HG03460 (cell line): ENCODE measurements at regions not wholly inside any gene's neighbourhood (a gene's known extent, or its start where the extent isn't known, plus 50 kb on each side); places are given as distances from the start of the nearest gene placed in this dataset.

Source experiments
- ATAC-seq: cut with Tn5 transposase; IDR thresholded peaks from one replicate; pipeline ENCODE4 v1.9.1; 2021; ENCODE audit not compliant: unreplicated experiment

GRCh38 chr6:169937389-169938261, 186.2 kb downstream of the ERMARD start:
- no peak for ATAC-seq

GRCh38 chr6:169936355-169936975, 185.0 kb downstream of the ERMARD start:
- ATAC-seq, result no peak

DNA sequence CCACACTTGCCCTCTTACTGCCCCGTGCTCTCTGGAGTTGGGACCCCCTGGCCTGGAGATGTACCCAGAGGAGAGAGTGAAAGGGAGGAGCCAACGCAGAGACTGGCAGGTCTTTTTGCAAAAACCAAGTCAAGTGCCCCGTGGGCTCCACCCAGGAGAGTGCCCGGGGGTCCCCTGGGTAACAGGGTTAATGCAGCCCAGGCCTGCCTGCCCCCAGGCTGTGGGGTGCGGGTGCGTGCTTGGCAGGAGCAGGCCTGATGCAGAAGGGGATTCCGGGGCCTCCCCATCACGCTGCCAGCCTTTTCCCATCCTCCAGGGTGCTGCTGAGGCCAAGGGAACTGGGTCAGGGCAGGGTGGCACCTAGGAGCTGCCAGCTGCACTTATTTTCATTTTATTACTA, 184.4 kb downstream of the ERMARD start:
- ATAC-seq, result no peak

GRCh38 chr6:169935348-169935718, 183.9 kb downstream of the ERMARD start:
- no peak for ATAC-seq

- ATAC-seq, result no peak
These were observed 183.4 kb downstream of the ERMARD start for GRCh38 chr6:169934699-169935347.

GRCh38 chr6:169933839-169934698, 182.6 kb downstream of the ERMARD start:
- no peak for ATAC-seq

- ATAC-seq, result no peak
These were observed 181.9 kb downstream of the ERMARD start for GRCh38 chr6:169933251-169933821.

- no peak for ATAC-seq
These were observed 181.1 kb downstream of the ERMARD start for GRCh38 chr6:169932491-169932890.

DNA sequence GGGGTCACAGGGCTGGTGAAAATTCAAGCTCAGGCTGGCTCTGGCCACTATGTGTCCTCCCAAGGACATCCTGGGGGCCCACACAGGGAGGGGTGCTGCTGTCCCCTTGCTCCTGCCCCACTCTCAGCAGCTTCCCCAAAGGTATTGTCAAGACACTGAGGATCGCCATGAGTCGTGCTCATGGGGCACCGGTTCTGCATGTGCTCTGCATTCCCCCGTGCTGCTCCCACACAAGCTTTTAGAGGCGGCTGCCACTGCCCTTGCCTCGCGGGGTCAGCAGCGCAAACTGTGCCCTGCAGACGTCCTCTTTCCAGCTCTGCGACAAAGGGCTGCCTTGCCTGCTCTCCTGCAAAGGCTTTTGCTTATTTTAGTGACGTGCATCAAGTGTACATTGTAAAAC, 179.8 kb downstream of the ERMARD start:
- ATAC-seq, result no peak

DNA sequence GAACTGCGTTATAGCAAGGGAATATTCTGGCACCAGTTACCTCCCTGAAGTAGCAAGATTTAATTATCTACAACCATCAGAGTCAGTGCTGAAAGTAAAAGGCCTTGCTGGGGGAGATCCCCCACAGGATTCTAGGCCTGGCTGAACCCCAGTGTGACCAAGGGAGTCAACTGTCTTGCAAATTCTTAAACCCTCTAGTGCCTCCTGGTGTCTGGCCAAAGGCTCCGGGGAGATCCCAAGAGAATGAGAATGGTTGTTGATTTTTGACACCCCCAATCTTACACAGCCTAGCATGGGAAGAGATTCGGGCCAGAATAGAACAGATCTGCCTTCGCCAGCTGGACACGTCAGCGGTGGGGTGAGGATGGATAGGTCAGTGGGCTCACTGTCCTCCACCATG, 179.4 kb downstream of the ERMARD start:
- no peak for ATAC-seq

DNA sequence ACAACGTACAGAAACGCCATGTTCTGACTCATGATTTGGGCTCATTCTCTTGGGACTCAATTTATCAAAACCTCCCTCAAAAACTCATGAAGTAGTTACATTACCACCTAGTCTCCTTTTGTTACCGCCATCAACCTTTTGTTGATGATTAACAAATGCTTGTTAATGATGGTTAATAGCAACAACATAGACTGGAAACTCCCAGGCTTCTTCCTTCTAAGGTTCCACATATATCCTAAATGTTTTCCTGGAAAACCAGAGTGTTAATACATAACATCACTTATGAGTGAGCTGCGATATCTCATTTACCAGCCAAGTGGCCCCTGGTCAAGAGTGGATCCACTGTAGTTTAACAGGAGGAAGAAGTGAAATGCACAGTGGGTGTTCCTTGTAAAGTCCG, 176.3 kb downstream of the ERMARD start:
- no peak for ATAC-seq

GRCh38 chr6:169926617-169927417, 175.4 kb downstream of the ERMARD start:
- no peak for ATAC-seq

DNA sequence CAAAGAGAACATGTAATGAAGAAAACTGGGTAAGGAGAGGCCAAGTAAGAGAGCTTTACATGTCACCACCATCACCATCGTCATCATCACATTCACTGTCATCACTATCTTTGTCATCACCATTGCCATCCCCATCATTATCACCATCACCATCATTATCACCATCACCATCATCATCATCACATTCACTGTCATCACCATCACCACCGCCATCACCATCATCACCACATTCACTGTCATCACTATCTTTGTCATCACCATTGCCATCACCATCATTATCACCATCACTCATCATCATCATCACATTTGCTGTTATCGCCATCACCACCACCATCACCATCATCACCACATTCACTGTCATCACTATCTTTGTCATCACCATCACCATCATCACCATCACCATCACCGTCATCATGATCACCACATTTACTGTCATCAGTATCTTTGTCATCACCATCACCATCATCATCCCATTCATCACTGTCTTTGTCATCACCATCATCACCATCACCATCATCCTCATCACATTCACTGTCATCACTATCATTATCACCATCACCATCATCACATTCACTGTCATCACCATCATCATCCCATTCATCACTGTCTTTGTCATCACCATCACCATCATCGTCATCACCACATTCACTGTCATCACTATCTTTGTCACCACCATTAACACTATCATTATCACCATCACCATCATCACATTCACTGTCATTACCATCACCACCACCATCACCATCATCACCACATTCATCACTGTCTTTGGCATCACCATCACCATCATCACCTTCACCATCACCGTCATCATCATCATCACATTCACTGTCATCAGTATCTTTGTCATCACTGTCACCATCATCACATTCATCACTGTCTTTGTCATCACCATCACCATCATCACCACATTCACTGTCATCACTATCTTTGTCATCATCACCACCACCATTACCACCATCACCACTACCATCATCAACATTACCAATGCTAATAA, 172.3 kb downstream of the ERMARD start:
- no peak for ATAC-seq

DNA sequence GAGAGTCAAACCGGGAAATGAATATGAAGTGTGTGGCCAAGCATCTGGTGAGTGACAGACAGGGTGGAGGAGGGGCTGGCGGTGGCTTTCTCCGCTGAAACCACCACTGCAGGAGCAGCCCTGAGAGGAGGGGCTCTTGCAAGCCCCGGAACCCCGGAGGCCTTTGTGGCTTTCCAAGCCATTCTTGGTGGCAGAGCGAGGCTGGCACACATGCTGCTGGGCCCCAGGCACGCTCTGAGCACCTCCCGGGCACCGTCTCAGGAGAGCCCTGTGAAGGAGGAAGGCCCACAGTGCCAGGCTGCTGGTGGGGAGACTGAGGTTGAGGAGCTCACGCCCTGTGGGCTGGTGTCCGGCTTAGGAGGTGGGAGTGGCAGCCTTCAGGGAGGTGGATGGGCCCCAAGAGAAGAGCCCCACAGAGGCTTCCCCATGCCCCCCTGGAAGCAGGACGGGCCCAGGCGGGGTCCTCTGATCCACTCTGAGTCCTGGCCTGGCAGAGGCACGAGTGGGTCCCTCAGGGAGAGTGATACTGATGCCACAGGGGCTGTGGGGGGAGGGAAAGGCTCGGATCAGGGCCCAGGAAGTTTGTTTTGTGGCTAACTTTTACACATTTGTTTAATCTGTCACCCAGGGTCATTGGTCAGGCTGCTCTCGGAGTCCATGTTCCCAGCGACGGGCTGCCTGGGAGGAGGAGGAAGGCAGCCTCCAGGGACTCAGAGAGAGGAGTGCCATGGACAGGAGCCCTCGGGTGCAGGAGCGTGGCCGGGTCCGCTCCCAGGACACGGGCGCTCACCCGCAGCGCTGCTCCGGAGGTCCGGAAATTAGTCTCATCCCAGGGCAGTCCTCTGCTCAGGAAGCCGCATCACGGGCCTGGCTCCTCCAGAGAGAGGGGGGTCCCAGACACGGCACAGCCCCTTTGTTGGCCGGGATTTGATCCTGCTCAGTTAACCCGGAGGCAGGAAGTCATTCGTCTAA, 170.7 kb downstream of the ERMARD start:
- no peak for ATAC-seq

DNA sequence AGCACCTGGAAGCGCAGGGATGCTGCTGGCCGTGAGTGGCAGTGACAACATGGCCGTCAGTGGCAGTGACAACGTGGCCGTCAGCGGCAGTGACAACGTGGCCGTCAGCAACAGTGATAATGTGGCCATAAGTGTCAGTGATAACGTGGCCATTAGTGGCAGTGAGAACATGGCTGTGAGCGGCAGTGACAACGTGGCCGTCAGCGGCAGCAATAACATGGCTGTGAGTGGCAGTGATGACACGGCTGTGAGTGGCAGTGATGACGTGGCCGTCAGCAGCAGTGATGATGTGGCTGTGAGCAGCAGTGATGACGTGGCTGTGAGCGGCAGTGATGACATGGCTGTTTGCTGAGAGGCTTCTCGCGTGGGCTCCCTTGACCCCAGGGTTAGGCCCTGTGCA, 169.8 kb downstream of the ERMARD start:
- ATAC-seq, result no peak

GRCh38 chr6:169920359-169921020, 169.1 kb downstream of the ERMARD start:
- no peak for ATAC-seq

DNA sequence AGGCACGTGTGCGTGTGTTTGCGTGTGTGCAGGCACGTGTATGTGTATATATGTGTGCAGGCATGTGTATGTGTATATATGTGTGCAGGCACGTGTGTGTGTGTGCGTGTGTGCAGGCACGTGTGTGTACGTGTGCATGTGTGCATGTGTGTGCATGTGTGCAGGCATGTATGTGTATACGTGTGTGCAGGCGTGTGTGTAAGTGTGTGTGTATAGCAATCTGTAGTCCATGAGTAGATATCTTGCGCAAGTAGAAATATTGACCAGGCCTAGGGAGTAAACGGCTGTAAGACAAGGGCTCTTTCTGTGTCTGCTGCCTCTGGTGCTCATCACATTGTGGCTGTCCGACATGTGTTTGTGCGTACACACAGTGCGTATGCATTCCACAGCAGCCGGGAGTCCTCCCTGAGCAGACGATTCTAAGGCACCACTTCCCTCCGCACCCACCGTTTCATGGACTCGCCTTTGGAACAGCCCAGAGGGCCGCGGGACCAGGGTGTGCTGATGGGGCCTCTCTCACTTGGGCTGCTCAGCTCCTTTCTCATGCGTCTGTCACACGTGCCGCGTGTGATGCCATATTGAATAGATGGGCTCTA, 167.6 kb downstream of the ERMARD start:
- no peak for ATAC-seq
